Amniotic stem cell (primary cell): ENCODE measurements at regions not wholly inside any gene's neighbourhood (a gene's known extent, or its start where the extent isn't known, plus 50 kb on each side); places are given as distances from the start of the nearest gene placed in this dataset.

Source experiments
- DNase-seq: peaks from one replicate; lab custom pipeline; 2025; lab: John Stamatoyannopoulos, UW

DNA sequence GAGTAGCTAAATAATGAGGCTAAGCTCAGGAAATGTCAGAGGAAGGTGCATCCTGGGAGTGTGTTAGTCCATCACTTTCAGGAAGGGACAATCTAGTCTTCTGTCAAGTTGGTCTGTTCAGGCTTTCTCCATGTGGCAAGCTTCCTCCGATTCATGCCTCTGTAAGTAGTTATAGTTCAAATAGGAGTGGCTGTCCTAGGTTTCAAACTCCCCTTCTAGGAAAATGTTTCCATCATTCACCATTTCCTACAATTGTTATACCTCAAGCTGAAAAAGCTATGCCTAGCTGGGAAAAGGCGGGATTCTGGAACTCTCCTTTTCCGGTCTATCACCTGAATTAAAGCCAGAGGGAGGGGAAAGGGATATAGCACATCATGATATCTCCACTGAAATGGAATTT is 287.7 kb upstream of the ZSWIM2 start:
- no peak for DNase-seq

DNA sequence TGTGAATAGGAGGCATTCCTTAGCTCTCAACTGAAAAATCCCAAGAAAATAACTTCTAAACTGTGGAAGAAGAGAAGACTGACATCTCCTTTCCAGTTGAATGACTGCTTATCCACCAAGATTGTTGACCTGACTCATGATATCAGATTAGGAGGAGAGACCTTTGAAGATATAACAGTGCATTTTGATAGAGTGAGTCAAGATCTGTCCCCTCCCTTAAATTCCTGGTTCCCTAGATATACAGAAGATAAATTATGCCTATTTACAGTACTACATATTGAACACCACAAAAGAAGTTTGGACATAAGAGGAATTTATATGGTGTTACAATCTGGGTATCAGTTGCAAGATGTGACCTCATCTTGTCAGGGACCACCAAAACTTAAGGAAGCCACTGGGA is 285.3 kb upstream of the ZSWIM2 start:
- no peak for DNase-seq

DNA sequence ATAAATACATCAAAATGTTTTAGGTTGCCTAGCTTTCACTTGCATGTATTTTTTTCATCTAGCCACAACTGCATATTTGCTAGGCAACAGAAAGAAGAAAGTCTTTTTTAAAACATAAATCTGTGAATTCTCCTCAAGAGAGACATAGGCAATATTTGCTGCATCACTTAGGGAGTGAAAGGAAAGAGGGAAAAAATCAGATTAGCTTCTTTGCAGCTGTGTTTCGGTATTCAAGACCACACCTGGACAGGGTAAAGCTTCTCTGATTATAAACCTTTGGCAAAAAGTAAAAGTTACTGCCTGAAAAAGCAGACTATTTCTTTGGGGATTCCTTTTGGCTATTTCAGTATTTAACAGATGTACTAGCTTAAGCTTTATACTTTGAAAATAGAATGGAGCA is 280.9 kb upstream of the ZSWIM2 start:
- DNase-seq = no peak

DNA sequence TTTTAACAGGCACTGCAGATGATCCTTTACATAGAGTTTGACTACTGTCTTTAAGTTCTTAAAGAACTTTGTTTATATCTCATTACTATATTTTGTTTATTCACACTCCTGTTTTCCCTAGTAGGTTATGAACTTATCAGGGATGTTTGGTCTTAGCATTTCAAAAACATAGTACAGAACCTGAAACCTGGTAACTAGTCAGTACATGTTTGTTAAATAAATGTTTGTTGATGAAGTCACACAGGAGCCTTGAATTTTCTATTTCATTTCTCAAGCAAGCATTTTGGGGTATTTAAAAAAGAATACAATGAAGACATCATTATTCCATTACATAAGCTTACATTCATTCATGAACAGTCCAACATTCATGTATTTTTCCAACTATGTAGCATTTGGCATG is 280.3 kb upstream of the ZSWIM2 start:
- DNase-seq = no peak

DNA sequence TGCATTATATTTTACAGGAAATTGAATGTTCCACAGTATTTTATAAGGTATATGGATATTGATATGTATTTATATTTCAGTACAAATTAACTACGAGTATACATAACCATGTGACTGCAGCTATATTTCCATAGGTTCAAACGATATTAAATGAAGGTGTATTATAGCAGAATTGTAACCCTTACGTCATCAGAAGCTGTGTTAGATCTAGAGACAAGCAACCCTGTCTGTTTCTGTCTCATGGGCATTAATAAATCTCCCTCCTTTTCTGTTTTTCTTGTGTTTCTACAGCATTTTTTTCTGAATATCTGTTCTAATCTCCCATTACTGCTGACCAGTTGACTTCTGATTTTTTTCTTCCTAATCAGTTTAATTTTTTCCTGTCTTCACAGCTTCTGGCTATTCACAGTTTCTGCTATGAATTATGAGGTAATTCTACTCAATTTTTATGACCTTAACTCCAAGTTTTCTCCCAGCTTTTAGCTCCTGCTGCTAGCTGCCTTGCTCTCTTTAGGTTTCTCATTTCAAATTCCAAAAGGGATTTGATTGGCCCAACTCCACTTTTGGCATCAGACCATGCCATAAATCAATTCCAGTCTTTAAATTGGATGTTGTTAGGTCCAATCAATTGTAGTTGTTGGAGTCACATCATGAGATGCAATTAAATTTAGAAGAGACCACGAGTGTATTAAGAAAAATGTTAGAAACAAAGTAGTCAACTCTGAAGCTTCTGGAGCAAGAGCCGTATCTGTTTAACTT is 277.5 kb upstream of the ZSWIM2 start:
- DNase-seq = no peak

DNA sequence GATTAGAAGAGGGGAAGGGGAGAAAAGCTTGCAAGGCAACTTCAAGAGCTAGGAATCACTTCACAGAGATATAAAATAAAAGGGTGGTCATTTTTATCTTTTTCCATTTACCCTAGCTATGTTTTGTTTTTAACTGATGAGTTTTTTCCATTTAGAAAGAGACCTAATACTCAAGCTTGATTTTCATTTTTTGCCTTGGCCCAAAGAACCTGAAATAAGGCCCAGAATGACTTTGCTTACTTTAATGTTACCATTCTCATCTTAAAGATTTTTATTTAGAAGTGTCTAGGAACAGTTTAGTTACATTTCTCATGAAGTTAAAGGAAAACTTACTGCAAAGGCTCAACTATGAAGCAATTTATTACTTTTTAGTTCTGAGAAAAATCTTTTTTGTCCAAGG is 276.3 kb upstream of the ZSWIM2 start:
- DNase-seq = no peak

DNA sequence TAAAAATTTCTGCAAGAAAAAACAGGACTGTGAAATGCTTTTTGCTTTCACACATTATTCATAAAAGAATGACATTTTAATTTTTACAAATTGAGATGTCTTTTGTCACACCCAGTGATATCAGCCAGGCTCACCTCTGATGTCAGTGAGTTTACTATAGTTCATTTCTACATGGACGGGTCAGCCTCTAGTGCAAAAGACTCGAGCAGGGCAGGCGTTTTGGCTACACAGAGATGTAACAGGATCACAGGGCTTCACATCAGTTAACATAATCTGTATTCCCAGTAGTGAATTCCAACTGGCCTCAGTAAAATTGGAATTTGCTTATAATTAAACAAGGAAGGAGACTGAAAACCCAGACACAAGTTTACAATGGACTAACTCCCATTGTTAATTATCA is 275.6 kb upstream of the ZSWIM2 start:
- no peak for DNase-seq

DNA sequence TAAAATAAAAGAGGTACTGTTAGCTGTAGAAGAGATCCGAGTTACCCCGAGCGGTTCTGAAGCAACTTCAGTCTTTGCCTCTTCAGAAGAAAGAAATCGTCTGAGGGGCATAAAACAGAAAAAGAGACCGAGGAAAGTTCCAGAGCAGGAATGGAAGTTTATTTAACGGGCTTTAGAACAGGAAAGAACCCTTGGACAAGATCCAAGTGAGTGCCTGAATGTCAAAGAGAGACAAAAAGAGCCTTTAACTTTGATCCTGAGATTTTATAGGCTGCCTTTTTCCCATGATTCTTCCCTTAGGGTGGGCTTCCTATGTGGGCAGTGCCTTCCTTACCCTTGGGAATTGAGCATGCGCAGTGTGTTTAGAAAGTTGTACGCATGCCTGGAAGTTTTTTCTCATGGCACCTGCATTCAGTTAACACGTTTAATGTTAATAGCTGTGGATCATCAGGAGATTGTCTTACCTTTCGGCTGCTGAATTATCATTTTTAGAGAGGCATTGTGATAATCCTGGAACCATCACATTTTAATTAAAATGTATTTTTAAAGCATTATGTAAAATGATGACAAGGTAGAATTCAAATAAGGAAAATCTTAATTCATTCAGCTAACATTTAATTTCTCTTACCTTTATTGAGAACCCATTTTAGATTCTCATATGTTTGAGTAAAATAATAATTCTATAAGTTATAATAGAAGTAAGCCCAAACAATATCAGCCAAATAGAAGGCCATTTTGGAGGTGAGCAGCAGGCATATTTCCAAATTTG is 269.5 kb upstream of the ZSWIM2 start:
- no peak for DNase-seq

DNA sequence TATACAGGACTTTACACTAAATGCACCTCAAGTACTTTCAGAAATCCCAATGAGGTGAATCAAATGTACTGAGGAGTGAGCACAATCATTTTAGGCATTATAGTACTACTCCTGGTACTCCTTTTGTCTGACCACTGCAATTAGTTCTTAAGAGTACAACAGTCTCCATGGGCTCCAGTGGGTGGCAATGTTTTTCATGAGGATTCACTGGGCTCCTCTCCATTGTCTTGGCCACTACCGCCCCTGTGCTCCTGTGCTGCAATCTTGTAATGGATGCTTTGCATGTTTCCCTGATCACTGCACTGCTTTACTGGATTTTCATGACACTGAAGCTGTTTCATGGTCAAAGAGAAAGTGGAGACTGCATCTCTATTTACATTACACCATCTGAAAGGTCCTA is 268.5 kb upstream of the ZSWIM2 start:
- DNase-seq = no peak

DNA sequence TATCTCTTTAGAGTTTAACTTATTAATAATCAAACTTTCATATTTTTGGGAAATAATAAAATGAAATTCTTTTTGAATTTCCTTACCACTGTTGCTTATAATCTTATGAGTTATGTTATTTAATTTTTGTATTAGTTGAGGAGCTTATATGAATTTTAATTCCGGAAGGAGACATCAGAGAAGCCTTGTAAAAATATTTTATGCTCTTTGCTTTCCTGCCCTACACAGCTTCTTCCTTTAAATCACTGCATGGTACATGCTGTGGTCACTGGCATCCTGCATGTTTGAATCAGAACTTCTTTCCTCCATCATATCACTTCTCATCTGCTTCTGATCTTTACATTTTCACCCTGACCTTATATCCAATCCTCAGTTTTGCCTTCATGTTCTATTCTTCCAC is 266.7 kb upstream of the ZSWIM2 start:
- no peak for DNase-seq

DNA sequence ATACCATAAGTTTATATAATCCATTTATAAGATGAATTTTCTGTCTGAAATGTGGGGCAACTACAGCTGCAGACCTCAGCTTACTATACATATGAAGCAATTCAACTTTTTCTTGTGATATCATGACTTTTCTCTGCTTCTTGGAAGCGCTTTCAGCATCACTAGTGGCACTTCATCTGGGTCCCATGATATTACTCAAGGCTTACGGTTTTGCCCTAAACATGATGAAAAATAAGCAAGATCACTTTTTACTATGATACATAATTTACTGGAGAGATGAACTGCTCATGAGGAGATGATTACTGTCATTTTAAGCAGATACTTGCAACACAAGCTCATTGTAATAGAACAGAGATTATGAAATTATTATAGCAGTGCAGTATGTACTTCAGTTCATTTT is 258.0 kb upstream of the ZSWIM2 start:
- DNase-seq = no peak

DNA sequence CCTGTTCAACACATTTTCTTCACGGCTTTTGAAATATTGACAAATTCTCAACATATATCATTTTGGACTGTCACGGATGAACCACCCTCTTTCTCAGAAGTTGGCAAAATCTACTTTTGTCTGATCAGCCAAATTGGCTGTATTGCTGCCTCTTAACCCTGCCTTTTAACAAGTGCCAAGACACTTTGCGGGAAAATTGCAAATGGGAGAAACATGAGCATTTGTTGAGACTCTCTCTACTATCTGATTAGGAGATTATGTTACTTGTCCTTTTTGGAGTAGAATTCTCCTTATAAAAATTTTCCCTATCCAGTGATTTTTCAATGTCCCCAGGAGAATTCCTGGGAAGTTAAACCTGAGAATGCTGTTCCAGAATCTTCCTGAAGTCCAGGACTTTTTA is 256.2 kb upstream of the ZSWIM2 start:
- no peak for DNase-seq

DNA sequence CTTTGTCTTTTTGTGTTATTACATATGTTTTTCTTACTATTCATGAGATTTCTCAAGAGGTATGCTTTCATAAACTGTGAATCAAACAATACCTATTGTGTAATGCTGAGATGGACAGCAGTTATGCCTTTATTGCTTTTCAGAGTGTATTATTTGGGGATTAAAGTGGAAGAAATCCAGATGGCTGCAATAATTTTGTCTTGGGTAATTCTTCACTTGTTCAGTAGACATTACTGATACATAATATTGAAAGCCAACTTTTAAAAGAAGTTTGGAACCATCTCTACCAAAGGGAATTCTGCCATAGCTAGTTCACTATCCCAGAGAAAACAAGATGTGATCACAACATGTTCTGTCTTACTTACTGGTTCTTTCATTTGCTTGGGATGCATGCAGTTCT is 253.4 kb upstream of the ZSWIM2 start:
- DNase-seq = no peak

DNA sequence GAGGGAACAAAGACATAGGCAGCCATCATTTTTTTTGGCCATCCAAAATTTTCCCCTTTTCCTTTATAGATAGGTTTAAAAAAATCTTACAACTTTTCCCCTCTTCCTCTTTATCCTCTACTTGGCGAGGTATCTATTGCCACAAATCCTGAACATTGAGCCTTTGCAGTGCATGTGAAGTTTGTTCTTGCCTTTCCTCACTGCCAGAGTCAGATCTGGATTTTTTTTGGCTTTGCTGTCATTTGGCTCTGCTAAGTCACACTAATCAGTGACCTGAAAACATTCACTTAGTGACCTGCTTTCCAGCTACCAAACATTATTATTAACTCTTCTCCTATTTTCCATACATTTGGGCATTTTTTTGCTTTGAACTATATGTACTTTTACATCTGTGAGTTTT is 249.2 kb upstream of the ZSWIM2 start:
- no peak for DNase-seq

DNA sequence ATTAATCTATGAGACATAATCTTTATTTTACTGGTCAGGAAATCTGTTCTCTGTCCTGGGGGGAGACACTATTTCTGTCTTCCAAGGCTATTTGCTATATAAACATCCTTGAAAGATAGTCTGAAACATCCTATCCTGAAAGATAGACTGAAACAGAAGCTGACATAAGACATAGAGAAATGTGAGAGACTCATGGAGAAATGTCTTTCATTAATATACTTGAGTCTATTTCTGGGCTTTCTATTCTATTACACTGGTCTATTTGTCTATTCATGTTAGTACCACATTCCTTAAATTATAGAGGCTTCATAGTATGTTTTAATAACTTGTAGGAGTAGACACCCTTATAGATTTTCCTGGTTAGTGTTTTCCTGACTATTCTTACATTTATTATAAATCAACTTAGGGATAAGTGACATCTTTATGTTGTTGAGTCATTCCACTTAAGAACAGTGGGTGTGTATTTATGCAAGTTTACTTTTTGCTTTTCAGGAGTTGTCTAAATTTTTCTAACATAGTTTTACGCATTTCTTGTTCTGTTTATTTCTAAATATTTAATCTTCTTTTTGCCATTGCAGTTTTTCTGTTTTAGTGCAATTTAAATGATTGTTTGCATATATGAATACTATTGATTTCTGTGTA is 244.9 kb upstream of the ZSWIM2 start:
- no peak for DNase-seq

DNA sequence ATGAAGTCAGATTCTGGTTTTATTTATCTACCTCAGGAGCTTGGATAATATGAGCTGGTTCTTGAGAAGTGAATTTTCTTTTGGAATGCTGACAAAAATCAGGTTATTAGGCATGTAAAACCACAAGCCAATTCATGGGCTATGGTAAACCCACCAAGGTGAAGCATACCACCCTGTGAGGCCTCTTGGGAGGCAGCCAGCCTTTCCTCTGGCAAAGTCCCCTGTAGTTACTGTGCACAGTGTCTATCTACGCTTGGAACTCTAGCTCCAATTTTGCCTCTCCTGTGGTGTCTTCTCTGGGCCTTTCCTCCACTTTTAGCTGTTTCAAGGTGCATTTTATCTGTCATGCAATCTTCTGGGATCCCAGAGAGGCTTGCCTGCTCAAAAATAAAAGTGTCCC is 242.7 kb upstream of the ZSWIM2 start:
- DNase-seq = no peak

DNA sequence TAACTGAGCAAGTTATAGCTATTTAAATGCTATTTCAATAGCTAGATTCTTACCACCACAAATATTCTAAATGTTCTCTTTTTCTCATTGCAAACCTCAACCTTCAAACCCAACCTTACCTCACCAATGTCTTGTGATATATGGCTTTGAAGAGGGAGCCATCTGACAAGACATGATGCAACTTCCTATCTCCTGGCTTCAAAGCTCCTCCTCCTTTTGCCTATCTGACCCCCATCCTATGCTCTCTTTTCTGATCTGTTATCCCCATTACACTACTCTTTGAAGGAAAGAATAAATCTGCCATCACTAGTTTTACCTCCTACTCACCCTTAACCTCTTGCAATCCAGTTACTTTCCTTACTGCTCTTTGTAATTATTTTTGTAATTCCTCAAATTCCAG is 235.6 kb upstream of the ZSWIM2 start:
- DNase-seq = no peak

DNA sequence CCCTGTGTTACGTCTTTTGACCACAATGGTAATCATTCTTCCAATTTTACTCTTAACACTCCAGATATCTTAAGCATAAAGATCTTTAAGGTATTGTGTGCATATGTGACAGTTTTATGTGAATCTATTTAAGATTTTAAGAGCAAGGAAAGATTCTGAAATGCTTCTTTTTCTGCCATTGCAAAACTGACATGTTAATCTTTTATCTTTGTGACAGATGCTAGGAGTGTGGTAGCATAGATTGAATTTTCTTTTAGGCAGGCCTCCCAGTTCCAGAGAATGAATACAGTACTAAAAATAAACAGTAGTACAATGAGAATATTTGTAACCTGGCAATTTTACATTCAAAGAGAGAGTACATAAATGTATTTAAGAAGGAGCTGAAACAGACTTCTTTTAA is 232.5 kb upstream of the ZSWIM2 start:
- DNase-seq = no peak

DNA sequence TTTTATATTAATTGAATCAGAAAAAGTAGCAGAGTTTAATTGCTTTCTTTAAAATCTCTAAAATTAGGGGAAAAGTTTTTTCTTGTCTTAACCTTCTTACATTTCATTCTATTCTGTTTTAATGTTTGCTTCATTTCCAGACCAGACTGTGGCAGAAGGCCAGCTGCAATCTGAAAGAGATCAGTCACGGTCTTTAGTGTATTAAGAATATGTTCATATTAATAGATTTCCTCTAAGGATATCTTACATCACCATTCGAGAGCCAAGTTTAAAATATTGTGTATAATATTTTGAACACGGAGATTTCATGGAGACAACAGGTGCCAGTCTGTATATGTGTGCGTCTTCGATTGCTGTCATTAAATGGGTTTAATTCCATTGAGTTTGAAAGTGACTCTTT is 230.9 kb upstream of the ZSWIM2 start:
- DNase-seq = no peak

DNA sequence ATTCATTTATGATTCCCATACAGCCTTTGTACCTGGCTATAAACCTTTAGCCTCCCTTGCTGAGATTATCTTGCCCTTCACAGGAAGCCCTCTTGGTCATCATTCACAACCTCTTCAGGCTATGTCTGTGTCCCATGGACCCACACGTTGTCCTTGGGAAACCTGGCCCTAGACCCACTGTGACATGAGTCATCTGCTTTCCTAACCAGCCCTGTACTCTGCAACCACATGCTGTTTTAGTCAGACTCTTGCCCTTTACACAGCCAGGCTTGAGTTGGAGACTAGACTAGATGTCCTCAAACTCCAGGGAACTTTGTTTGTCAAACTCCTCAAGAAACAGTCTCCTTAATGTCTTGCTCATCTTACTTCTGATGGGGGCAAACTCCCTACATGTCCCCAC is 229.3 kb upstream of the ZSWIM2 start:
- DNase-seq = no peak

DNA sequence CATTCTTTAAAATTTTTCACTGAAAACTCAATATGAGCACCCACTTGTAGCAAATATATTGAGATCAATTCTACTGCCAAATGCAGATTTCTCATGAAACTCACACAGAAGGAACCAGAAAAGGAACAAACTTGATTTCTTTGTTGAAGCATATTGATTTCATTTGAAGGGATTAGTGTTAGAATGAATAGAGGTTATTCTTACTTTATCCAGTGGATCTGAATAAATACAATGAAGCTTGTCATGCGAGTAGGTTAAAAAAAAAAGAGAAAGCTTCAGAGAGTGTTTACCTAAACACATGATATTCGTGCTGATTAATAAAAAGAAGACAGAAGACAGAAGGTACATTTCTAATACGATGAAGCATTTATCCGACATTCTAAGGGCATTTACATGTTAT is 226.7 kb upstream of the ZSWIM2 start:
- no peak for DNase-seq

DNA sequence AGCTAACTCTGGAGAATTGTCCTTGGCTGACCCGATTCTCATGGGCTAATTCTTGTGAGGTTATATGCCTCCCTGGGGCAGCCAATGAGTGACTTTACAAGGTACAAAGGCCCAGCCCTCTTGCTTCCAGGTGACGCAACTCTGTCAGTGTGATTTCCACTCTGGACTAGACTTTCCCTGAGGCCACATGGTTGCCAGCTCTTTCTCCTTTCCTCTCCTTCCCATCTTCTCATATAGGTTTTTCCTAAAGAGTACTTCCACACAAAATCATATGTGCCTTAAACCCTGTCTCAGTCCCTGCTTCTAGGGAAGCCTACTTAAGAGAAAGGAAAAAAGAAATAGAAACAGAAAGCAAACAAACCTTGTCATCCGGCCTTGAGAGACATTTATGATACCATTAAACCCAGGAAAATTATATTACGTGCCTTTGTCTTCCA is 226.2 kb upstream of the ZSWIM2 start:
- DNase-seq = no peak

DNA sequence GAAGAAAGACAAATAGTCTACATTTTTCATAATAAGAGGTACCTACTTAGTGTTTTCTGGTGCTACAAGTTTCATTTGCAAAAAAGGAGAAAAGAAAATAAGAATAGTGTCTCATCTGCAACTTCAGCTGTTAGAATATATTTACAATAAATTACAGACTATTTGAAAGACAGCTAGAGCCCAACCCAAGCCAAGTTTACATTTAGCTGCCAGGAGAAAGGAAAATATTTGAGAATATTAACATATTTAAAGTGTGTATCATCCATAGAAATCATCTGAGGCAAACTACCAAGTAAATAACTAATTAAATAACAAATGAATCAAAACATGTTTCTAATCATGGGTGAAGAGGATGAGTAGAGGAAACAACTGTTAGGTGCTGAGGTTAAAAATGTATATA is 209.2 kb upstream of the ZSWIM2 start:
- no peak for DNase-seq
